ENCODE measurements at regions not wholly inside any gene's neighbourhood (a gene's known extent, or its start where the extent isn't known, plus 50 kb on each side); places are given as distances from the start of the nearest gene placed in this dataset.

DNA sequence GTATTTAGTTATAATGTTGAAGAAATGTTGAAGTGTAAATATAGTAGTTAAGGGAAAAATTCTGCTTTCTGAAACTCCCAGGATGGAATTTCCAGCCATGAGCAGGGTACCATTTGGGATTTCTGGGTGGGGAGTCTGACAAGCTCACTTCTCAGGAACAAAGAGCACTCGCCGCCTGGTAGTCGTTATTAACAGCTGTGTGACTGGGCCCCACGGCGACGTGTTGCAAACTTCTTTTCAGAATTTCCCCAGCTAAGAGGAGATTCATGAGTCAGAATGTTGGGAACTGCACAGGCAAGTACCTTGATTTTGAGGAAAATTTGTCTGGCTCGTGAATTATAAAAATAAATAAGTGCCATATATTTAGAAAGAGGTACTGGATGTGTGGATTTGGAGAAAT lies 103.7 kb downstream of the LACC1 start:
- no peak for DNase-seq (ENCODE audit: low read depth in 1 of 2, low spot score in 1 of 2)

DNA sequence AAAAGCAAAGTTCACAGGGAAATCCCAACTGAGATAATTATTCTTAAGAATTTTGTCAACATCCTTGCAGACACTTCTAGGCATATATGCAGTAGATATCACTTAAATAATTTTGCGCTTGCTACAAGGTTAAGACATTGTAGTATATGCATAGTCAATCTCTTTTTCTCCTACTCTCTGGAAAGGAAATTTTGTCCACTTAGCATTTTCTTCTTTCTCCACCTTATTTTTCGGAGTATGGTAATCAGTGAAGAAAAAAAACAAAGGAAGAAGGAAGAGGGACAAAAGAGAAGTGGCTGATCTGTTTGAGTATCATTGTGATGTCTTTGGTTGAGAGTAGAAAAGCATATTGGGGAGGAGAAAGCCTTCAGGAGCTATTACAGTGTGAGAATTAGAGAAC lies 104.6 kb downstream of the LACC1 start:
- no peak for DNase-seq (ENCODE audit: low read depth in 1 of 2, low spot score in 1 of 2)

DNA sequence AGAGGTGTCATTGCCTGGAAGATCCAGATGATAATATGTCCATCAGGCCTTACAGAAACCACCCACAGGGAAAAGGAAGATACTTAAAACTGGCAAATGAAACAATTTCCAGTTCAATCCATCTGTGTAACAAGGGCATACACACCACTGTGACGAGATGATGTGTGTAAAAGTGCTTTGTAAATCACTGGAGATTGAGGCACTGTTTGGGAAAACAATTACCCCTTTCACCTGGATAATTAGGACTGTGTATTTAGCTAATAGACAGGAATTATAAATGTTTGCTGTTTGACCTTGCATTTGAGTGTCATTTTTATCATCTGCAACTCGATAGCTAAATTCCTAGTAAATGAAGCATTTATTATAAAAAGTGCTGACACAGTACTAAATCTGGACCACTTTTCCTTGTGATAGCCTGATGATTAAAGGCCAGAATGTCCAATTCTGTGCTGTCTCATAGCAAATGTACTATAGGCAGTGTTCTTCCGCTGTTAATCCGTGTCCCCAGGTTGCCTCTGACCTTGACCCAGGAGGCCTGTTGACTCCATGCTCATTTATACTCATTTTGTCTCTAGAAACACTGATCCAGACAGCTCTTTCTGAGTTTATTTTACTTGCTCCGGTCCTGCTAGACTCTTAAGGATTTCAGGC lies 105.8 kb downstream of the LACC1 start:
- no peak for DNase-seq (ENCODE audit: low read depth in 1 of 2, low spot score in 1 of 2)

DNA sequence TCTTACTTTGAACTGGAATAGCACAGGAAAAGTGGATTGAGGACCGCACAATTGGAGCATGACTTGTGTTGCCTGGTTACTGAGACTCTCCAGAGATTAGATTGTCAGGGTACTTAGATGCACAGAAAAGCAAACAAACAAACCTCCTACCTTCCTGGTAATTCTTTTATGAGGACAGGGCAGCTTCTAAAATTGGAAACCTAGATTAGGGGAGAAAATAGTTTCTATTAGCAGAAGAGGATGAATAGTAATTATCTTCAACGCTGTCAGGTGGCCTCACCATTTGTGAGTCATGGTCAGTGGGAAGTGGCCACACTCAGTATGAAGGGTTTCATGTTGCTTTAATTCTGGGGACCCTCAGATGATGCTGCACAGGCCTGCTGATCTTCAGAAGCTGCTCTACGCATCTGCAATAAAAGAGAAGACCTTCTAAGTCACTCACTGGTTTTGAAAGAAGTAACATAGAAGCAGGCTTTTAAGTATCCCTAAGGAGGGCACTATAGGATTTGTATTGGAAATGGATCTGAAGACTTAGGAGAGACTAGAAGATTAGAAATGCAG lies 106.8 kb downstream of the LACC1 start:
- no peak for DNase-seq (ENCODE audit: low read depth in 1 of 2, low spot score in 1 of 2)

DNA sequence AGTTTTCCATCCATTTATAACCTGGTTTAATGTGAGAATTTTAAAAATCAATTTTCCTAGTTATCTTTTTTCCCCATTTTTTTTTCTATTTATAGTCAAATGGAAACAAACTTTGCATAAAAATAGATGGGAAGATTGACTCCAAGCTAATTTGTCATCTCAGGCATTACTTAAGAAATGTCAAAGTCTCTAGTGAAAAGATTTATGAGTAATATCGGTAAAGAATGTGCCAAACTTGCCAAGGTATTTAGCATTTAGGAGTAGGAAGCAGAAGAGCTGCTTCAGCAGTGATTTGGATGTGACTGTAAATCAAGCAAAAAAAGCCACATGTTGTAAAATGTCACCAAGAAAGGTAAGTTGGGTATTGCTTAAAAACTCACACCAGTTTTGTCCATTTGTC lies 108.6 kb downstream of the LACC1 start:
- DNase-seq (ENCODE audit: low read depth in 1 of 2, low spot score in 1 of 2) = no peak

DNA sequence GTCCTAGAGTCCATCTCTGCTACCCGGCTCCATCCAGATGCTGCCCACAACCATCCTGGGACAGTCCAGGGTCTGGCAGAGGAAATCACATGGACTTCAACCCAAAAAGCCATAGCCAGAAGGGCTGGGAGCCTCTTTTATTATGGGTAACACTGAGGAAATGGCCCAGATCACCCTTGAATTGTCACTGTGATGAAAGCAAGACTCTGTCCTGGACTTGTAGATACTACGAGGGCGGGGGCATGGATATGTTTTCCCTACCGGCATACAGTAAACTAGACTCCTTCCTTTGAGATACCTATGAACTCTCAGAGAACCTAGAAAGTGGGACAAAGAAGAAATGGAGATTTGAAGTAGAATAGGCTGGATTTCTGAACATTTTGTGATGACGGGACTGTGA lies 110.3 kb downstream of the LACC1 start:
- DNase-seq (ENCODE audit: low read depth in 1 of 2, low spot score in 1 of 2) = no peak

DNA sequence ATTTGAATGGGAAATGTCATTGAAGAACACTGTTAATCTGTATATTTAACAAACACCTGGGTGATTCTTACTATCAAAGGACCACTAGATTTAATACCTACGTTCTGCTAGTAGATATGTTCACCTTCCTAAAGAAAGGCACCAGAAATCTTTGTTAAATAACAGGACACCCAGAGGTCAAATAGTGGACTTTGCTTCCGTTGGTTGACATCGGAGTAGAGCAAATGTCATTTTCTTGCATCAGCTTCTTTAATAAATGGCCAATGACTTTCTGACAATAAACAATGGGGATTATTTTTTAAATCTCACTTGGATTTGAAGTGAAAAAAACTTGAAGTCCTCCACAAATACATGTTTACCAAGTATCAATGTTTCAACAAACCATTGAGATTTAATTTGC lies 111.1 kb downstream of the LACC1 start:
- no peak for DNase-seq (ENCODE audit: low read depth in 1 of 2, low spot score in 1 of 2)

DNA sequence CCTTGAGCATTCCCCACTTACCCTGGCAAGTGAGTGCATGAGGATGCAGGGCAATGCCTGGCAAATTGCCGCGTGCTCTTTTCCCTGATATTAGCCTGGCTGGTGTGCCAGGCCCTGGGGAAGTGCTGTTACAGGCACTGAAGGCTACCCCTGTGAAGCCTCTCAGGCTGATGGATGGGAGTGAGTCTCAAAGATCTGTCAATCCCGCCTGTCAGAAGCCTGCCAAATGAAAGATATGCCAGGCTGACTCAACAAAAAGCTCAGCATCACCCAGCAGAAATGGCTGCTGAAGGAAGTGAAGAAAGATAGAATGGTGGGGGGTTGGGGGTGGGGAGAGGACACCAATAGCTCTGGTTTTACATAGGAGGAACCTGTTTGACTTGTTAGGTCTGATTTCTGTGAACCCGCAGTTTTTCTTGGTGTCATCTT lies 112.1 kb downstream of the LACC1 start:
- no peak for DNase-seq (ENCODE audit: low read depth in 1 of 2, low spot score in 1 of 2)

DNA sequence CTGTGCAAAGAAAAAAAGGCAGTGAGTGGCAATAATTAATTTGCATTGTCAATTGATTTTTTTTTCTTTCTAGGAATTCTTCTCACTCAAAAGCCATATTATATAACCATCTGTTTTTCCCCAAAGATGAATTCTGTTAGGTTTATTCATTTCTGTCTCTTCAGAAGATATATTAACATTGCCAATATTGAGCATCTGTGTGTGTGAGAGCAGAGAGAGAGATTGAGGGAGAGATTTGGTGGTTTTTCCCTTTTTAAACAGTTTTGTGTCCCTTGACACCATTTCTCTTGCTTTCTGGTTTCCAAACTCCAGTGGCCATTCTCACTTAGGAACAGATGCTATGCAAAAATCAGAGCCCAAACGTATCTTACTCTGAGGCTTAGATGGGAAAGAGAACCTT lies 112.5 kb downstream of the LACC1 start:
- no peak for DNase-seq (ENCODE audit: low read depth in 1 of 2, low spot score in 1 of 2)

DNA sequence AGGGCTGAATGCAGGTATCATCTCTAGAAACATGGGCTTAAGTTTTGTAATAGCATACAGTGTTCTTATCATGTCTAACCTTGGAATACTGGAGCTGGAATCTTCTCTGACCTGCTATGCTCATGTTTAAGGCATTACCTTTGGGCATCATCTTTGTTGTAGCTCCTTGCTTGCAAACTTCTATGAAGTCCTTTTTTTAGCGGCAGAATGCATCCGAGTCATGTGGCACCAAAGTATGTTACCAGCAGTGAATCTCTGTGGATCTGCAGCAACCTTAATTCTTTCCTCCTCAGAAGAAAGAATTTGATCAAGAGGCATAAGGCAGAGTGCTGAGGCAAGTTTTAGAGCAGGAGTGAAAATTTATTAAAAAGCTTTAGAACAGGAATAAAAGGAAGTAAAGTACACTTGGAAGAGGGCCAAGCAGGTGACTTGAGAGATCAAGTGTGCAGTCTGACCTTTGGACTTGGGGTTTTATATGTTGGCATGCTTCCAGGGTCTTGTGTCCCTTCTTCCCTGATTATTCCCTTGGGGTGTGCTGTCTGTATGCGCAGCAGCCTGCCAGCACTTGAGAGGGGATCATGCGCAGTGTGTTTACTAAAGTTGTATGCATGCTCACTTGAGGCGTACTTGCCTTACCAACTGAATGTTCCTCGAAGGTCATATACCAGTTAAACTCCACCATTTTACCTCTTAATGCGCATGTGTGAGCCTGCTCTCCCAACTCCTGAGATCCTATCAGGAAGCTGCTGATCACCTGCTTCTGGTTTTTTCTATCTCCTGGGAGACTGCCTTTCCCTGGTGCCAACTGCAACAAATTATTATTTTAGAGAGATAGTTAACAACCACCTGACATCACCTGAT lies 115.5 kb downstream of the LACC1 start:
- DNase-seq (ENCODE audit: low read depth in 1 of 2, low spot score in 1 of 2) = no peak

DNA sequence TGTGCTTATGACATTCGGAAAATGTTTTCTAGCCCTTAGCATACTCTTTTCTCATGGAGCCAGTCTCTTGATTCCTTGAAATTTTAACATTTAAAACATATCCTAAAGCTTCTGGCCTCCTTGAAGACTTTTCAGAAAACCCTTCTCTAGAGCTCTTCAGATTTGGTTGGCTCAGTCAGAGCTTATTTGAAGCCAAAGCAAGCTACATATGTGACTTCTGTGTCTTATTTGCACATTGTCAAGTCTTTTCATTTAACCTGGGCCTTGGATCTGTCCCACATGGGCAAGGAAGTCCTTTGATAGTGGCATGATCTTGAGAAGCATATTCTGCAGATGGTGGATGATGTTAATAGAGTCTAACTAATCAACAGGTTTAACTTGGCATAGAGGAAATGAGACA lies 116.5 kb downstream of the LACC1 start:
- DNase-seq (ENCODE audit: low read depth in 1 of 2, low spot score in 1 of 2) = no peak

DNA sequence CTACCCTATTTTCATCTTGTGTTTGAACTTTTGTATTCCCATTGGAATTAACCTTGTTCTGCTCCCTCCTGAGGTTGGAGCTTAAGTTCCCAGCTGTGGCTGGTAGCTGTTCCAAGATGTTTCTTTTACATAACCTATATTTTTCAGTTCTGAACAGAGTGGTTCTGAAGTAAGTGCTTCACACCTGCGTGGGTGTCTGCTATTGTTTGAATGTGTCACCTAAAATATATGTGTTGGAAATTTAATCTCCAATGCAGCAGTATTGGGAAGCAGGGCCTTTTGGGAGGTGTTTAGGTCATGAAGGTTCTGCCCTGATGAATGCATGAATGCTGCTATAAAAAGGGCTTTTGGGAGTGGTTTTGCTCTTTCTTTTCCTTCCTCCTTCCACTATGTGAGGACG lies 123.8 kb downstream of the LACC1 start:
- no peak for DNase-seq (ENCODE audit: low read depth in 1 of 2, low spot score in 1 of 2)

DNA sequence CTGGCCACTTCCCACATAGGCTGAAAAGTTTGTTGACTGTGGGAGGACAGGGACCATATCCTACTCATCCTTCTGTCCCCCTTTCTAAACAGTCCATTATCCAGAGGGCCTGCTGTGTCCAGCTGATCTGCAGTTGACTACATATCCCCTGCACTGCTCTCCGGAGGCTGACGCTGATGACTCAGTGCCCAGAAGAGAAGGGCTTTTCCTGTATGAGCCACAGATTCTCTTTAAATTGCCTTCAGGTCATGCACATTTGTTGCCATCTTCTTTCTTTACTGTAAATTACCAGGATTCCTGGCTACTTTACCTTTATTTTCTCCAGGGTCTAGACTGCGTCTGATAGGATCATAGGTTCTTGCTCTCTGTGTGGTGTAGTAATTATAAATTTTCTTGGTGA lies 125.2 kb downstream of the LACC1 start:
- no peak for DNase-seq (ENCODE audit: low read depth in 1 of 2, low spot score in 1 of 2)

DNA sequence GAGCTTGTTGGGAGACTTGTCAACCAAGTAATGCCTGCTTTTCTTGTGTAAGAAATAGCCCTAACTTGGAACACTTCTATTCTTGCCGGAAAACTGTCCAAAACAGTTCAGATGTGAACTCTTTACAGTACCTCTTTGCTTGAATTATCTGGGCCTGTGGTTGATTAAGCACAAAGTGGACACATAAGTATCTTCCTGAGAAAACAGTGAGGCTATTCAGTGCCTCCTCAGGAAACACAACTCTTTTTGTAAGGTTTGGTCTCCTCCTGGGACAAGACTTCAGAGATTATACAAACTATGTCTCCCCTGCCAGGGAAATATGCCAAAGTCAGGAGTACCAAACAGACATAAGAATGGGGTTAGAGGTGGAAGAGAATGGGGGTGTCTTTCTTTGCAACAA lies 127.7 kb downstream of the LACC1 start:
- no peak for DNase-seq (ENCODE audit: low read depth in 1 of 2, low spot score in 1 of 2)

DNA sequence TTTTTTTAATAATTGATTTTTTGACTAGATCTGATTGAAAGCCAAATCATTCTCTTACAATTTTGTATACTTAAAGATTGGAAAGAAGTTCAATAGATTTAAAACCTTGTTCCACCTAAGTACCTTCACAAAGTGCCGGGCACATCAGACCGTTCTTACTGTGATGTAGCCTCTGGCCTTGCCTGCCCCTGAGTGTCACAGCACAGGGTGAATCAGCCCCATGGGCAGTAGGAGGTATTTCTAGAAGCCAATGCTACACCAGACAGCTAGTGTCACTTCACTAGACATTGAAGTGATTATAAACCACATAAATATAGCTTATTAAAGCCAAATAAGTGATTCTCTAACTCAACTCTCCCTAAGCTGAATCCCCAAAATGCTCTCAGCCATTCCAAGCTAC lies 131.3 kb downstream of the LACC1 start:
- DNase-seq (ENCODE audit: low read depth in 1 of 2, low spot score in 1 of 2) = no peak

DNA sequence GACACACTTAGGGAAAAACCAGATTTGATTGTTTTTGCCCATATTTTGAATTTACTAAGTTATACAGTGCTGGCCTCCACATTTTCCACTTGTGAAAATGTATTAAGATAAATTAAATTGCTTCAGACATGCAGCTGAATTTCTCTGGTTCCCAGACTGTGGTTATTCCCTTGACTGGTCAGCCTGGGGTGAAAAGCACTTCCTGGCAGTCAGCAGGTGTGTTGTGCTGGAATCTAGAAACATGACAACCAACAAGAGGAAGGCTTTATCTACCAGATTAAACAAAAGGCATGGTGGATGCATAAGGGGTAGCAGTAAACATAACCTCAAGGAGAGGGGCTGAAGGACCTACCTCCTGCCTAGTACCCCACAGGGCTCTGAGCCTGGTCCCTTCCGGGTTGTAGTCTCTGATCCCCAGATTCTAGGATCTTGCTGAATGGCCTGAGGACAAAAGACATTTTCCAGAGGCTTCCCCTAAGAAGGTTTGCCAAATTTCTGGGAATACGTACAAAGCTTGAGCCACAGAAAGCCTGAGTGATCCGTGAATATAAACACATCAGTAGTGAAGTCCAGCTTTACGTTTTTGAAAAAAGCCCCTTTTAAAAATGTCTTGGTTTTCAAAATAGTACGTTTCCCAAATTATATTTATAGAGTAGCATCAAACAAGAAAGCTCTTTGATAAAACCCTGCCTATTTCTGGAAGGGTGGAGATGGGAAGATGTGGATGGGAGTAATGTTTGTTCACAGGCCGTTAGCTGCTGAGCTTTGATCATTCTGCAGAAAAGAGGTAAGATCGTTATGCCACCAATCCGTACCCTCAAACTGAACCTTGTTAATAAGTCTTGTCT lies 133.4 kb downstream of the LACC1 start:
- DNase-seq (ENCODE audit: low read depth in 1 of 2, low spot score in 1 of 2) = no peak

DNA sequence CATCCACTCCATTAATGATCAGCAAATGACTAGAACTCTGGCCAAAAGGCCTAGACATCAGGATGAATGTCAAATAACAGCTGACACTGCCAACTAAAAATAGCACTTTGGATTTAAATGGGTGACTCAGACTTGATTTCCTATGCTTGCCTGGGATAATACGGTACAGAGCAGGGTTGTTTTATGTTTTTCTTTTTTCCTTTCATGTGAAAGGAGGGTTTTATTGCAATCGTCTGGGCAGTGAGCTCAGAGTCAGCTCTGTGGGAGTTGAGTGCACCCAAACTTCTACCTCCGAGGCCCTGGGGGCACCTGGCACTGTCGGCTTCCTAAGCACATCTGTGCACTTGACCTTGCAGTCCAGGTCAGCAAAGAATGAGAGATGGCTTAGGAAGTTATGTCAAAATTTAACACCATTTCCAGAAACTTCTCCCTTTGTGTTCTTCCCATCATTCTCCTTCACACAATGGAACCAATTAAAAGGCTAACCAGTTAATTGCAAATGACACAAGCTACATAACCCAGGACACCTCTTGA lies 134.1 kb downstream of the LACC1 start:
- DNase-seq (ENCODE audit: low read depth in 1 of 2, low spot score in 1 of 2) = no peak

DNA sequence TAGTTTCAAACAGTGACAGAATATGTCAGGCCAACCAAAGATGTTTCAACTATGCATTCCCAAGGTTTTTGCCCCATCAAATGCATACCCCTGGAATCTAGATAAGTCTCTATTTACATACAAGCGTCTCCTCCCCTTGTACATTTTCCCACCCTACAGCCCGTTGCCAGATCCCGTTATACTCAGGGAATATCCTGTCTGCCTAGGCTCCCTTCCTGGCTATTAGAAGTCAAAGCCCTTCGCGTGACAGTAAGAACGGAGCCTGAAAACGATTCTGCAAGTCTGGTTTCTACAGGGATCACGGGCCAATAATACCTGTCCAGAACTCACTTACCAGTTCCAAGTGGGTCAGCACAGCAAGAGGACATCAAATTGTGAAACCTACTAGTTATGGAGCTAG lies 134.8 kb downstream of the LACC1 start:
- no peak for DNase-seq (ENCODE audit: low read depth in 1 of 2, low spot score in 1 of 2)

DNA sequence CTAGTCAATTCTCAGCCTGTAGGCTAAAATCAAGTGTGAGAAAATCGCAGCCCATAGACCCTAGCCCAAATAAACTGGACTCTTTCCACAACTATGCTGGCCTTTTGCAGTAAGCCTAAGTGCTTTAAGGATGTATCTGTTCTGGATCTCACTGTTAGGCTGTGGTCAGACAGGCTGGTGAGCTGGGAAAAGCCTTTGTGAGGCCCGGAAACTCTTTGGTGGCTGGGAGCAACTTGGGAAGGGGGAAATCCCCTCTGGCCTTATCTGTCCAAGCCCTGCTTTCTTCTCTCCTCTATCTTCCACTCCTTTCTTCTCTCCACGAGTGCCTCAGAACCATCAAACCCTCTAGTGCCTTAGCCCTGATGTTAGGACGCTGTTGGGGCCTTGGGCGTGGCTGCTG lies 135.4 kb downstream of the LACC1 start:
- DNase-seq (ENCODE audit: low read depth in 1 of 2, low spot score in 1 of 2) = no peak

DNA sequence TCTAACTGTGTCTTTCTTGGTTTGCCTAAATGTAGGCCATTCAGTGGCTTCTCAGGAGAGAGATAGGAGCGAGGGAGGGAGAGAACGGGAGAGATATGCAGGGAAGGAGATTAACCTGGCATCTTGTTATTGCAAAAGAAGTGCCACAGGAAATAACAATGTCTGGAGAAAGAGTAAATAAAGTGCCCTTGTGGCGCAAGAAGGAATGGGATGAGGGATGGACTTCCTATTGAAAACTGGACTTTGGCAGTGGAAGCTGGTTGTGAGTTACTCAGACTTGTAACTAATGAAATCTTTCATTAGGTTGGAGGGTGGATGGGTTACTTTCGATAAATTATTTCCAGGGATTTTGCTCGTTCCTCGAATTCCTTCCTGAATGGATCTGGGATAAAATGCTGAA lies 136.1 kb downstream of the LACC1 start:
- no peak for DNase-seq (ENCODE audit: low read depth in 1 of 2, low spot score in 1 of 2)

DNA sequence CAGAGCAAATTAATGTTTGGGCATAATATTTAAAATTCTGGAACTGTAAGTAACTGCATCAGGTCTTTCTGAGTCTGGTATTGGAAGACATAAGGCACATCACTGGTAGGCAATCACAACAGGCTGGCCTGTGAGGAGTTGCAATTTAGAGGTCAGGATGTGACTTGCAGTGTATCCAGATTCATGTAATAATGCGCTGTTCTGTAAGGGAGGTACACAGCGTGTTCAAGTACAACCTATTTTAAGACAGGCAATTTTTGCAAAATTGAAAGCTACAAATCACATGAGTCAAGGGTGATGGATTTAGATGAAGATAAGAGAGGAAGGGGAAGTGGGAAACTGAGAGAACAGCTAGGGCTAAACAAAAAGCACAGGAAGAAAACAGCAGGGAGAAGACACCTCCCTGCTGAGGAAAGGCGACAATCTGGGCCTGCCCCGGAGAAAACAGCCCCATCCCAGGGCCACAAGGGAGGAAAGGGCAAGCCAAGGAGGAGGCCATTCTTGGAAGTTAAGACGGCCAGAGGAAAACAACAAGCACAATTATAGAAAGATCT lies 138.1 kb downstream of the LACC1 start:
- no peak for DNase-seq (ENCODE audit: low read depth in 1 of 2, low spot score in 1 of 2)
